Jurkat, Clone E6-1 (cell line): ENCODE measurements at regions not wholly inside any gene's neighbourhood (a gene's known extent, or its start where the extent isn't known, plus 50 kb on each side); places are given as distances from the start of the nearest gene placed in this dataset.

Source experiments
- DNase-seq: peaks from one replicate; pipeline ENCODE4 v3.0.0-alpha.2; 2011; ENCODE audit warnings: low read depth, low spot score
- H3K4me3 ChIP-seq: 2 replicates; pipeline ENCODE4 v1.5.1; 2011; ENCODE audit warnings: mild to moderate bottlenecking, low read length, control low read depth, moderate library complexity

DNA sequence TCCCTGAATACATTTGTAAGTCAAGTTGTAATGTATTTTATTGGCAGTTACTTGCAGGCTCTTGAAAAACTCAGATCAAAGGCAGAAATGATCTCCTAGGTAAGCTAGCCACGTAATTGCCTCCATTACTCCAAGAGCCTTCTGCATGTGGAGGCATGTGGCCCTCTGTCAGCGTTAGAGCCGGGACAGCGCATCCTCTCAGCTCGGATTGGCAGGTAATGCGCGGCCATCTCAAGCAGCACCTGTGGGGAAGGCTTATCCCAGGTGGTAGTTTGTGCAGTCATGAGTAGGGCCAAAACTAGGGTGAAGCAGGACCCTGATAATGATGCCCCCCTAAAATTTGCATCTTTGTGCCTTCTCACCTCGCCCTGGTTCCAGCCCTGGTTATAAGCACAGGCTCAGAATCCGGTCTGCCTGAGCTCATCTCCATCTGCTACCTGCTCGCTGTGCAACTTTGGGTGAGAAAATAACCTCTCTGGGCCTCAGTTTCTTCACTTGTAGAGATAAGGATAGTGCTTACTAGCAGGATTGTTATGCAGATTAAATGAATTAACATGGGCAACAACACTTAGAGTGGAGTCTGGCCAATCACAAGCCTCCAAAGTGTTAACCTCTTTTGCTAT lies 157.5 kb upstream of the PMEPA1 start:
- no peak for DNase-seq
- no peak overlapping the region for H3K4me3 ChIP-seq

GRCh38 chr20:57866250-57867106 lies 156.7 kb upstream of the PMEPA1 start:
- no peak overlapping the region for H3K4me3 ChIP-seq
- DNase-seq = no peak

- no peak for DNase-seq
- H3K4me3 ChIP-seq = no peak overlapping the region
These were observed 155.5 kb upstream of the PMEPA1 start for GRCh38 chr20:57865266-57865665.

DNA sequence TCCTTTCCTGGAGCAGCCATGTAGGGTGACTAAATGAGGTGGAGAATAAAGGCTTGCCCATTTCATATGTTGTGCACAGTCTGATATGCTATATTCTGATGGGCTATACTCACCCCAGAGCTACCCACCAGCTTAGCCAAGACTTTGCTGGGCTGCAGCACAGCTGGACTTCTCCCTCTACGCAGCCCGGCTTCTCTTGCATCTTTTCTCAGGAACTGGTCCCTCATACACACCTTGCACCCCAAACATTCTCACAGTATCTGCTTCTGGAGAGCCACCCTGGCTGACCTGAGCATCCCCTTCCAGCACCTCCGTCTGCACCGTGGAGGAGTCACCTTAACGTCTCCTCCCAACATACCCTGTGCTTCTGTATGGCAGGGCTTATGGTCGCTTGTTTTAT lies 150.8 kb upstream of the PMEPA1 start:
- no peak for DNase-seq
- H3K4me3 ChIP-seq = no peak overlapping the region

DNA sequence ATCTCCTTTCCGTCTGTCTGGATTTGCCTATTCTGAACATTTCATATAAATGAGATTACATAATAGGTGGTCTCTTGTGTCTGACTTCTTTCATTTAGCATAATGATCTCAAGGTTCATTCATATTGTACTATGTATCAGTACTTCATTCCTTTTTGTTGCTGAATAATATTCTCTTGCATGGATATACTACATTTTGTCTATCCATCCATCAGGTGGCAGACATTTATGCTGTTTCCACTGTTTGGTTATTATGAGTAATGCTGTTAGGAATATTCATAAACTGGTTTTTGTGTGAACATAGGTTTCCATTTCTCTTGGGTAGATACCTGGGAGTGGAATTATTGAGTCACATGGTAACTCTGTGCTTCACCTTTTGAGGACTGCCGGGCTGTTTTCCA lies 148.2 kb upstream of the PMEPA1 start:
- DNase-seq = no peak

DNA sequence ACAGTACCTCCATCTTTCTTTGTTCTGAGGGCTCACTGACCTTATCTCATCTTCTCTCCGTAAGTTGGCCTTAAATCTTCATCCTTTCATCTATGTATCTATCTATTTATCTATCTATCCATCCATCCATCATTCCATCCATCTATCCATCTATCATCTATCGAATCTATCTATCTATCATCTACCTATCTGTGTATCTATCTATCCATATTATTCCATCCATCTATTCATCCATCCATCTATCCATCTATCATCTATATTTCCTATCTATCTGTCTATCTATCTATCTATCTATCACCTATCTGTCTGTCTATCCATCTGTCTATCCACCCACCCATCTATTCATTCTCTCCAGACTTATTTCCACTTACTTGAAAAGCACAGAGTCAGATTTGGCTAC lies 147.3 kb upstream of the PMEPA1 start:
- no peak for DNase-seq
- H3K4me3 ChIP-seq = no peak overlapping the region

More for the DNA sequence above, 148.2 kb upstream of the PMEPA1 start:
- H3K4me3 ChIP-seq = no peak overlapping the region

GRCh38 chr20:57856658-57857057 lies 146.8 kb upstream of the PMEPA1 start:
- H3K4me3 ChIP-seq = no peak overlapping the region

GRCh38 chr20:57851796-57852195 lies 142.0 kb upstream of the PMEPA1 start:
- H3K4me3 ChIP-seq = no peak overlapping the region
- no peak for DNase-seq

More at GRCh38 chr20:57856658-57857057, 146.8 kb upstream of the PMEPA1 start:
- DNase-seq = peak; percentile 60

GRCh38 chr20:57851025-57851682 lies 141.3 kb upstream of the PMEPA1 start:
- H3K4me3 ChIP-seq = no peak overlapping the region
- no peak for DNase-seq

DNA sequence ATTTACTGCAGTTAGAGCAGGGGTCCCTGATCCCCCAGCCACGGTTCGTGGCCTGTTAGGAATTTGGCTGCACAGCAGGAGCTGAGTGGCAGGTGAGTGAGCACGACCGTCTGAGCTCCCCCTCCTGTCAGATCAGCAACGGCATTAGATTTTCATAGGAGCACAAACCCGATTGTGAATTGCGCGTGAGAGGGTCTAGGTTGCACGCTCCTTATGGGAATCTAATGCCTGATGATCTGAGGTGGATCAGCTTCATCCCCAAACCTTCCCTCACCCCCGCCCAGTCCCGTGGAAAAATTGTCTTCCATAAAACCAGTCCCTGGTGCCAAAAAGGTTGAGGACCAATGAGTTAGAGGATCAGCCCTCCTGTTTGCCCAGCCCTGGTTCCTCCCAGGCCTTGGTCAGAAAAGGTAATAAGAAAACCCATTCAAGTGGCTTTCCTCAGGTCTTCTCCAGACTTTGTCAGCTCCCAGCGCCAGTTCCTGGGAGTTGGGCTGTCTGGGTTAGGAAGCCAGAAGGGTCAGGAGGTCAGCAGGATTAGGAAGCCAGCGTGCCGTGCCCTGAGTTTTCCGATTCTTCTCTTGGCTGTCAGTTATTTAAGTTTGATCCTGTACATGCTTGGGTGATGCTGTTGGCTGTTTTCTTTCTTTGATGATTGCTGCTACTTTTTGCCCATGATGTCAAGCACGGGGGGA lies 139.9 kb upstream of the PMEPA1 start:
- H3K4me3 ChIP-seq = no peak overlapping the region
- DNase-seq = no peak

GRCh38 chr20:57849121-57849520 lies 139.3 kb upstream of the PMEPA1 start:
- DNase-seq = no peak
- H3K4me3 ChIP-seq = no peak overlapping the region

- no peak for DNase-seq
- no peak overlapping the region for H3K4me3 ChIP-seq
These were observed 138.5 kb upstream of the PMEPA1 start for GRCh38 chr20:57848282-57848681.

DNA sequence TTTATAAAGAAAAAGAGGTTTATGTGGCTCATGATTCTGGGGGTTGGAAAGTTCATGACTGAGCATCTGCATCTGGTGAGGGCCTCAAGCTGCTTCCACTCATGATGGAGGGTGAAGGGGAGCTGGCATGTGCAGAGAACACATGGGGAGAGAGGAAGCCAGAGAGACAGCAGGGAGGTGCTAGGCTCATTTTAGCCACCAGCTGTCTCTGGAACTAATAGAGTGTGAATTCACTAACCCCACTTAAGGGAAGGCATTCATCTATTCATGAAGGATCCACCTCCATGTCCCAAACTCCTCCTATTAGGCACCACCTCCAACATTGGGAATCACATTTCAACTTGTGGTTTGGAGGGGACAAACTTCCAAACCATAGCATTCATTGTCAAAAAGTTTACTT lies 137.3 kb upstream of the PMEPA1 start:
- no peak overlapping the region for H3K4me3 ChIP-seq
- peak; percentile 52 for DNase-seq

DNA sequence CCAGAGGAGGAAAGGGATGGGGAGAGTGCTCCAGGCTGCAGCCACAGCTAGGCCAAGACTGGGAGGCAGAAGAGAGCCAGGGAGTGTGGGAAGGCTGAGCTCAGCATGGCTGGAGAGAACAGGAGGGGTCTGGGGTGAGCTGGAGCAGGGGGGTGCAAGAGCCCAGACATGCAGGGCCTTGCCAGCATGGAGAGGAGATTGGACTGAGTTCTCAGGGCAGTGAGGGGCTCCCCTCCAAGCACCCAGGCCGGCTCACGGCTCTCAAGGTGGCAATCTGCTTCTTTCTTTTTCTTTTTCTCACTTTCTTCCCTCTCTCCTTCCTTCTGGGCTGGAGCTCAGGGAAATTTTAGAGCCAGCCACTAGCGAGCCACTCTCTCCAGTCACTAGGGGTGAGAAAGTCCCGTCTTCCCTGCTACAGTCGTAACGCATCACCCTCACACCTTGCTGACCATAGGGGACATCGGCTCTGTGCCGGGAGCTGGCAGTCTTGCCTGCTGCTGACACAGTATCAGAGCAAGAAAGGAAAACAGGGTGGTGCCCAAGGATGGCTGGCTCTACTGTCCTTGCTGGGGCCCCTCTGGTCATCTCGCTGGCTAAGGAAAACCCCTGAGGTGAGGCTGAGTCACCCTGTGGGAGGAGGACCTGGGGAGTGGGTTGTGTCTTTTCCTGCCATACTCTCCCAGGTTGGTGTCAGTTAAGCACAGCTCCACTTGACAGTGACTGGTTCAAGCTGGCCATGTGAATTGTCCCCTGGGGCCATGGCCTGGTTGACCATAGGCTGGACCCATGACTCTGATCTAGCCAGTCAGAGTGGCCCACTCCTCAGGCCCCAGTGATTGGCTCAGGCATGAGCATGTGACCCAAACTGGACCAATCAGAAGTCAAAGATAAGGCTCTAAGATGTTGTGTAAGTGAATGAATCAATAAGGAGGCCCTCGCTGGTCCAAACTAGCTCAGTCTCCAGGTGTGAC lies 135.1 kb upstream of the PMEPA1 start:
- DNase-seq = no peak

DNA sequence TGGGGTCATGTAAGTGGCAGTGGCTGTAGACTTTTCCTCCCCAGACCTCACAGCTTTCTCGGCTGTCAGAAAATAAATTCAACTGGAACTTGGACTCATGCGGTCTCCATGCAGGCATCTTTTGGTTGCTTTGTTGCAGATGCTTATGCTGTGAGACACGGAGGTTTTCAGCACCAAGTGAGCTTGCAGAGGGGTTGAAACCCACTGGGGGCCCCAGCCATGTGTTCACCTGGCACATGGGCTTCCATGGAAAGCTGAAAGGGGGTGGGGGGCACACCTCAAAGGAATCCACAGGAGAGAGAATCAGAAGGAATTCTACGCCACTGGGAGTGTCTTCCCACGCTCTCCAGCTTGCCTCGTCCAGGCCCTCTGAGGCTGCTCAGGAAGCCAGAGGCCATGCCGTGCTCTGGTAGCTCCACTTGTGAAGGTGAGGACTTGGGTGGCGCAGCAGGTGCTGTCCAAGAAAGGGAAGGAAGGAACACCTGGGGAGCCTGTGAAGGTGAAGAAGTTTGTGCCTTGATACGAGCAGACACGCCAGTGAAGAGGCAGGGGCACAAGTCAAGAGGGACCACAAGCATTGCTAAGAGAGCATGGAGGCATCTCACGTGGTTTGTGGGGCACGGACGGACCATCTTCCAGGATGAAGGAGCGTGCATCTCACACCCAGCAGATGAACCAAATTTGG lies 134.3 kb upstream of the PMEPA1 start:
- no peak for DNase-seq
- H3K4me3 ChIP-seq = no peak overlapping the region

More for the DNA sequence above, 135.1 kb upstream of the PMEPA1 start:
- H3K4me3 ChIP-seq = no peak overlapping the region

DNA sequence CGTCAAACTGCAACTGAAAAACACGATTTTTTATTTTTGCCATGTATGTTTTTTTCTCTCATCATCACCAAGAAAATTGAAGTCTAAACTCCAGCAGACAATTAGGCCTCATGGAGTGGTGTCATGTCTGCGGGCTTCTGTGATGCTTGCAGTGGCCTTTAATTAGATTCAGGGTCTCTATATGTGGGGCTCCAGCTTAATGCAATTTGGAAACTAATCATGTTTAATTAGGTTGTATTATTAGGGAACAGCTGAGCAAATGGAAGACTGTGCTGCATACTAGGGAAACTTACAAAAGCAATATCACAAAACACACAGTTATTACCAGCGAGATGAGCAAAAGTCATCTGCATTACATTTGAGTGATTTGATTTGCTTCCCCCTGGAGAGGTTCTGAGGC lies 132.9 kb upstream of the PMEPA1 start:
- no peak for DNase-seq
- H3K4me3 ChIP-seq = no peak overlapping the region

DNA sequence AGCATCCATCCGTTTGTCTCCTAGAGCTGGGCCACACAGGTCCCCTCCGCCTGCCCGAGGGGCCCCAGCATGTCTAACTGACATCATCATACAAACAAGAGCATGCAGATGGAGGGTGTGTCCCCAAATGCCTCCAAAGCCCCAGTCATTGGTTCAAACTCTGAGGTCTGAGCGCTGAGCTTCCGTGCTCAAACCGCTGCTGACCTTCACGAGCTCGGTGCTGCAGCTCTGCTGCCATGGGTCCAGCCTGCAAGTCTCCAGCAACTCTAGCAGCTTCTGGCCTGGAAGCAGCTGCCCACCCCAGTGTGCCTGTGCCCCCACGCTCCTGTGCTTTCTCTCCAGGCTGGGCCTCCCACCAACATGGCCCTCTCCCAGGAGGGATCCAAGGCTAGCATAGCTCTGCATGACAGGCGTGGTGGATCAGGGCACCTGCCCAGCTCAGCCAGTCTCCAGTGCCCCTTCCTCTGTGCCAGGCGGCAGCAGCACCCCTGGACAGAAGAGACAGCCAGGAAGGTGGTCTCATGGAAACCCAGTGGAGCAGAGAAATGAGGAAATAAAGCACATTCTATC lies 131.6 kb upstream of the PMEPA1 start:
- no peak for DNase-seq
- no peak overlapping the region for H3K4me3 ChIP-seq
